Adrenal gland (tissue), 5 donors: ENCODE measurements at regions not wholly inside any gene's neighbourhood (a gene's known extent, or its start where the extent isn't known, plus 50 kb on each side); places are given as distances from the start of the nearest gene placed in this dataset.

Experiments used
- CTCF ChIP-seq, 6 experiments: fragments of 450-650 bp in 4 of 6; fragments of 200-600 bp in 2 of 6; sonication (generic) in 1 of 6; IDR thresholded peaks; 1 replicate in 5 of 6; 2 replicates in 1 of 6; pipeline versions ENCODE4 v1.5.1 to v1.8.0; 2016 to 2021; ENCODE audit warnings: antibody characterized with exemption in 6 of 6, mild to moderate bottlenecking in 2 of 6, moderate library complexity in 1 of 6
- POLR2A ChIP-seq, 2 donors: fragments of 450-650 bp; IDR thresholded peaks; one replicate each; pipeline ENCODE4 v1.6.1; 2017; ENCODE audit warnings: antibody characterized with exemption in 2 of 2, mild to moderate bottlenecking in 2 of 2, moderate library complexity in 1 of 2
- donor health status: DM: no; HTN: no; CAD: no.

GRCh38 chr12:130064999-130065398, 97.3 kb upstream of the FZD10 start:
- no peak for TF ChIP-seq CTCF (IDR thresholded peaks at IDR 0.05)
- no peak for TF ChIP-seq POLR2A (IDR thresholded peaks at IDR 0.05)
